Prostate gland (tissue), 2 donors: ENCODE measurements at regions not wholly inside any gene's neighbourhood (a gene's known extent, or its start where the extent isn't known, plus 50 kb on each side); places are given as distances from the start of the nearest gene placed in this dataset.

Source experiments
- DNase-seq: peaks from one replicate; pipeline ENCODE4 v3.0.0-alpha.2; 2019; ENCODE audit warnings: low spot score
- H3K27ac ChIP-seq, 2 donors: fragments of 200-600 bp; sonication (generic); 2 replicates each; pipeline ENCODE4 v1.5.1; 2017 to 2019
- H3K27me3 ChIP-seq: fragments of 200-600 bp; sonication (generic); replicated peaks from 2 replicates; pipeline ENCODE4 v1.5.1; 2019; ENCODE audit not compliant: insufficient read depth
- H3K36me3 ChIP-seq, 2 donors: fragments of 200-600 bp; sonication (generic); 1 replicate in 1 of 2; 2 replicates in 1 of 2; pipeline versions ENCODE4 v1.5.1 to v1.8.1; 2017 to 2019
- H3K4me1 ChIP-seq: fragments of 200-600 bp; sonication (generic); replicated peaks from 2 replicates; pipeline ENCODE4 v1.5.1; 2019
- H3K4me3 ChIP-seq, 2 donors: fragments of 200-600 bp; sonication (generic); 2 replicates each; pipeline ENCODE4 v1.5.1; 2017 to 2019
- H3K9me3 ChIP-seq: fragments of 200-600 bp; sonication (generic); 2 replicates; pipeline ENCODE4 v1.5.1; 2017
- CTCF ChIP-seq, 4 experiments: fragments of 200-600 bp in 2 of 4; fragments of 450-650 bp in 2 of 4; sonication (generic) in 2 of 4; IDR thresholded peaks; 1 replicate in 3 of 4; 2 replicates in 1 of 4; pipeline ENCODE4 v1.5.1; 2016 to 2019; ENCODE audit warnings: antibody characterized with exemption in 4 of 4, mild to moderate bottlenecking in 2 of 4, moderate library complexity in 2 of 4
- POLR2A ChIP-seq: fragments of 450-650 bp; IDR thresholded peaks from one replicate; pipeline ENCODE4 v1.6.1; 2016; ENCODE audit warnings: antibody characterized with exemption, mild to moderate bottlenecking
- POLR2AphosphoS5 ChIP-seq: sonication (generic); formaldehyde crosslinking; IDR thresholded peaks from one replicate; pipeline ENCODE4 v1.6.1; 2017; ENCODE audit warnings: antibody characterized with exemption
- WGBS: methylation state at CpG from one replicate; pipeline ENCODE4 v1.1.5; 2018; 5-methylcytosine and 5-hydroxymethylcytosine counted together
- intact Hi-C: fragments of 100-400 bp; cut with DNase I; formaldehyde crosslinking; loops from one replicate; pipeline ENCODE4 v1.14.2; 2022

GRCh38 chr7:86222806-86223205, 420.9 kb upstream of the GRM3 start:
- no peak for TF ChIP-seq POLR2AphosphoS5
- TF ChIP-seq CTCF (IDR thresholded peaks at IDR 0.05): no peak
- no peak for TF ChIP-seq POLR2A
- Histone ChIP-seq H3K4me3 (no peak overlapping the region), H3K27ac (no peak overlapping the region), H3K27me3 (no peaks in the 10 kb centered on the region), H3K4me1 (no peaks in the 10 kb centered on the region), H3K9me3 (no peaks in the 10 kb centered on the region), H3K36me3 (no peaks in the 10 kb centered on the region)
- 92% methylated on average over 1 of the region's 1 CpG for WGBS
- no peak for DNase-seq
- intact Hi-C loops: no loop called here

GRCh38 chr7:86214734-86215133, 429.0 kb upstream of the GRM3 start:
- Histone ChIP-seq H3K36me3 (no peaks in the 10 kb centered on the region), H3K9me3 (no peaks in the 10 kb centered on the region), H3K27me3 (no peaks in the 10 kb centered on the region), H3K4me3 (no peak overlapping the region), H3K4me1 (no peaks in the 10 kb centered on the region), H3K27ac (no peak overlapping the region)
- intact Hi-C loops: no loop called here
- 81% methylated on average over 4 of the region's 4 CpGs for WGBS
- no peak for DNase-seq
- TF ChIP-seq CTCF (IDR thresholded peaks at IDR 0.05): no peak
- no peak for TF ChIP-seq POLR2AphosphoS5
- TF ChIP-seq POLR2A: no peak

- TF ChIP-seq POLR2AphosphoS5: no peak
- TF ChIP-seq CTCF (IDR thresholded peaks at IDR 0.05): no peak
- TF ChIP-seq POLR2A: no peak
- Histone ChIP-seq H3K4me1 (no peaks in the 10 kb centered on the region), H3K36me3 (no peaks in the 10 kb centered on the region), H3K27me3 (no peaks in the 10 kb centered on the region), H3K9me3 (no peaks in the 10 kb centered on the region), H3K4me3 (no peak overlapping the region), H3K27ac (no peak overlapping the region)
- no peak for DNase-seq
- intact Hi-C loops: no loop called here
- WGBS: 28% methylated on average over 2 of the region's 2 CpGs
These were observed 430.7 kb upstream of the GRM3 start for GRCh38 chr7:86212976-86213375.

GRCh38 chr7:86209036-86209435, 434.7 kb upstream of the GRM3 start:
- intact Hi-C loops: no loop called here
- DNase-seq: no peak
- Histone ChIP-seq H3K27me3 (no peaks in the 10 kb centered on the region), H3K27ac (no peak overlapping the region), H3K9me3 (no peaks in the 10 kb centered on the region), H3K36me3 (no peaks in the 10 kb centered on the region), H3K4me1 (no peaks in the 10 kb centered on the region), H3K4me3 (no peak overlapping the region)
- WGBS: 72% methylated on average over 8 of the region's 8 CpGs
- TF ChIP-seq CTCF (IDR thresholded peaks at IDR 0.05): no peak
- TF ChIP-seq POLR2AphosphoS5: no peak
- no peak for TF ChIP-seq POLR2A

- Histone ChIP-seq H3K27ac (no peak overlapping the region), H3K4me1 (no peaks in the 10 kb centered on the region), H3K9me3 (no peaks in the 10 kb centered on the region), H3K27me3 (no peaks in the 10 kb centered on the region), H3K36me3 (no peaks in the 10 kb centered on the region), H3K4me3 (no peak overlapping the region)
- DNase-seq: no peak
- WGBS: 95% methylated on average over 3 of the region's 3 CpGs
- intact Hi-C loops: no loop called here
- TF ChIP-seq POLR2A: no peak
- no peak for TF ChIP-seq CTCF (IDR thresholded peaks at IDR 0.05)
- no peak for TF ChIP-seq POLR2AphosphoS5
These were observed 436.0 kb upstream of the GRM3 start for GRCh38 chr7:86207740-86208139.
